HepG2 (cell line): ENCODE measurements at regions not wholly inside any gene's neighbourhood (a gene's known extent, or its start where the extent isn't known, plus 50 kb on each side); places are given as distances from the start of the nearest gene placed in this dataset.

ENCODE experiments used
- ATAC-seq: fragments of 200-7000 bp; cut with Tn5 transposase; 3 replicates; pipeline ENCODE4 v1.9.1; 2020; ENCODE audit warnings: mild to moderate bottlenecking, moderate library complexity
- BruUV-seq: library from RNA; stranded (reverse); fragments of 400-500 nt; replicated peaks from 2 replicates; lab custom pipeline; 2021; lab: Mats Ljungman, UMichigan
- CTCF ChIA-PET: fragments of 300-600 bp; formaldehyde crosslinking; extraction: SDS; loops from one replicate; lab custom pipeline; 2021; ENCODE audit warnings: low total read pairs, inconsistent platforms, low intra/inter-chr PET ratio; lab: Yijun Ruan, JAX
- POLR2A ChIA-PET: fragments of 350-600 bp; sonication (Branson Sonifier 250); formaldehyde crosslinking; loops from one replicate; lab custom pipeline; 2020; ENCODE audit warnings: antibody characterized with exemption, inconsistent platforms; lab: Yijun Ruan, JAX
- DNase-seq: peaks from one replicate; pipeline ENCODE4 v3.0.0-alpha.2; 2015; ENCODE audit warnings: low spot score
- FAIRE-seq: peaks from 3 replicates; lab custom pipeline; 2011; peaks lifted over from hg19 to GRCh38; lab: Jason Lieb, UNC
- H2AFZ ChIP-seq: one replicate; pipeline ENCODE4 v1.6.1; 2011; ENCODE audit warnings: low read length, inconsistent platforms
- H3K27ac ChIP-seq: fragments of 300-600 bp; 3 replicates; pipeline ENCODE4 v1.8.0; 2011; ENCODE audit warnings: mixed run types, mild to moderate bottlenecking, mixed read lengths, low read length, inconsistent platforms; ENCODE audit not compliant: insufficient read depth; ENCODE audit errors: extremely low read length
- H3K27me3 ChIP-seq, 2 experiments: fragments of 200-600 bp in 1 of 2; 2 replicates in 1 of 2; 3 replicates in 1 of 2; pipeline versions ENCODE4 v1.6.0 to v1.8.0; 2011; ENCODE audit warnings: low read length in 2 of 2, mild to moderate bottlenecking in 2 of 2, moderate library complexity in 2 of 2, inconsistent platforms in 1 of 2; ENCODE audit not compliant: insufficient read depth in 2 of 2, control insufficient read depth in 1 of 2
- H3K36me3 ChIP-seq, 2 experiments: fragments of 200-600 bp in 1 of 2; replicated peaks in 1 of 2; 2 replicates in 1 of 2; 3 replicates in 1 of 2; pipeline versions ENCODE4 v1.5.1 to v1.8.0; 2011; ENCODE audit warnings: low read length in 2 of 2, inconsistent platforms in 1 of 2; ENCODE audit not compliant: insufficient read depth in 2 of 2, control insufficient read depth in 1 of 2
- H3K4me1 ChIP-seq: 2 replicates; pipeline ENCODE4 v1.5.1; 2012; ENCODE audit warnings: low read length, inconsistent platforms; ENCODE audit not compliant: insufficient read depth
- H3K4me2 ChIP-seq: 2 replicates; pipeline ENCODE4 v1.6.0; 2011; ENCODE audit warnings: low read depth, low read length, inconsistent platforms
- H3K4me3 ChIP-seq, 3 experiments: fragments of 200-600 bp in 1 of 3; sonication (generic), shearing (Covaris generic) in 1 of 3; replicated peaks in 1 of 3; 2 replicates each; pipeline ENCODE4 v1.5.1; 2011 to 2016; ENCODE audit warnings: low read length in 3 of 3, inconsistent platforms in 2 of 3, low read depth in 2 of 3, mild to moderate bottlenecking in 2 of 3, control low read depth in 1 of 3, mixed read lengths in 1 of 3; ENCODE audit not compliant: insufficient read depth in 1 of 3
- H3K79me2 ChIP-seq: one replicate; pipeline ENCODE4 v1.6.1; 2011; ENCODE audit warnings: low read length, inconsistent platforms; ENCODE audit not compliant: insufficient read depth
- H3K9ac ChIP-seq: 2 replicates; pipeline ENCODE4 v1.6.0; 2011; ENCODE audit warnings: mild to moderate bottlenecking, low read depth, low read length, inconsistent platforms; ENCODE audit not compliant: insufficient read depth
- H3K9me3 ChIP-seq: 2 replicates; pipeline ENCODE4 v1.5.1; 2012; ENCODE audit warnings: mild to moderate bottlenecking, low read length
- H4K20me1 ChIP-seq: 2 replicates; pipeline ENCODE4 v1.6.0; 2011; ENCODE audit warnings: inconsistent platforms, mild to moderate bottlenecking, low read length, moderate library complexity; ENCODE audit not compliant: insufficient read depth
- GRHL1 ChIP-seq: sonication (generic); formaldehyde crosslinking; conservative IDR thresholded peaks from 2 replicates; pipeline ENCODE4 v1.8.0; 2022; ENCODE audit warnings: missing genetic modification reagents
- HNRNPL ChIP-seq: fragments of 200-400 bp; formaldehyde crosslinking; IDR thresholded peaks from 2 replicates; pipeline ENCODE4 v1.6.1; 2017; ENCODE audit warnings: mild to moderate bottlenecking, low read depth, low read length
- IKZF1 ChIP-seq: fragments of 450-650 bp; IDR thresholded peaks from 2 replicates; pipeline ENCODE4 v1.7.1; 2016
- KLF16 ChIP-seq, 2 experiments: sonication (generic) in 1 of 2; formaldehyde crosslinking in 1 of 2; IDR thresholded peaks; 2 replicates each; pipeline versions ENCODE4 v1.6.1 to v1.8.0; 2016 to 2023; ENCODE audit warnings: missing genetic modification reagents in 2 of 2, missing compliant biosample characterization in 1 of 2
- MED1 ChIP-seq: sonication (generic); formaldehyde crosslinking; IDR thresholded peaks from 2 replicates; pipeline ENCODE4 v1.4.0; 2020; ENCODE audit warnings: missing genetic modification reagents
- MZF1 ChIP-seq: sonication (generic); formaldehyde crosslinking; IDR thresholded peaks from 2 replicates; pipeline ENCODE4 v1.8.1; 2023; ENCODE audit warnings: mild to moderate bottlenecking, missing genetic modification reagents, borderline replicate concordance
- NFKB2 ChIP-seq: sonication (generic); formaldehyde crosslinking; IDR thresholded peaks from 2 replicates; pipeline ENCODE4 v1.4.0; 2020; ENCODE audit warnings: missing genetic modification reagents, borderline replicate concordance
- PREB ChIP-seq: sonication (generic); formaldehyde crosslinking; IDR thresholded peaks from 2 replicates; pipeline ENCODE4 v1.4.0; 2020; ENCODE audit warnings: missing genetic modification reagents
- RXRB ChIP-seq: IDR thresholded peaks from 2 replicates; pipeline ENCODE4 v1.6.1; 2016; ENCODE audit warnings: borderline replicate concordance, missing genetic modification reagents, missing compliant biosample characterization
- SNAPC2 ChIP-seq: sonication (generic); formaldehyde crosslinking; IDR thresholded peaks from 2 replicates; pipeline ENCODE4 v1.8.1; 2022; ENCODE audit warnings: mild to moderate bottlenecking, missing genetic modification reagents
- TBP ChIP-seq: sonication (generic); formaldehyde crosslinking; IDR thresholded peaks from 2 replicates; pipeline ENCODE4 v1.5.0; 2020; ENCODE audit warnings: missing genetic modification reagents
- TCF7L2 ChIP-seq: IDR thresholded peaks from 2 replicates; pipeline ENCODE4 v1.6.1; 2011; ENCODE audit warnings: mild to moderate bottlenecking, low read depth, low read length, moderate library complexity
- ZNF614 ChIP-seq: IDR thresholded peaks from 2 replicates; pipeline ENCODE4 v1.6.1; 2018; ENCODE audit warnings: missing biosample characterization, missing genetic modification reagents, inconsistent platforms, borderline replicate concordance
- ZNF770 ChIP-seq: sonication (generic); formaldehyde crosslinking; IDR thresholded peaks from 2 replicates; pipeline ENCODE4 v1.5.0; 2020; ENCODE audit warnings: mild to moderate bottlenecking, missing genetic modification reagents
- WGBS: methylation state at CpG from one replicate; pipeline ENCODE4 v1.1.6; 2017; ENCODE audit warnings: low lambda C conversion rate; 5-methylcytosine and 5-hydroxymethylcytosine counted together
- in situ Hi-C: cut with HindIII; loops from 2 replicates; pipeline ENCODE4 v1.10.0; 2017; ENCODE audit warnings: low pct_unique_long_range_greater_than_20kb; ENCODE audit not compliant: extremely low pct_ligation_motif_present
- intact Hi-C: fragments of 100-400 bp; cut with micrococcal nuclease; formaldehyde crosslinking; loops from one replicate; pipeline ENCODE4 v1.10.0; 2022; ENCODE audit not compliant: unreplicated experiment
- TF ChIP-seq, protein P1 (sequence below): fragments of 450-650 bp; IDR thresholded peaks from 2 replicates; pipeline ENCODE4 v1.6.1; 2017
- TF ChIP-seq, protein P2 (sequence below): sonication (generic); formaldehyde crosslinking; IDR thresholded peaks from 2 replicates; pipeline ENCODE4 v1.8.0; 2022; ENCODE audit warnings: missing genetic modification reagents, mild to moderate bottlenecking, borderline replicate concordance

- no peak for TF ChIP-seq PREB
- no peak for TF ChIP-seq NFKB2 (CRISPR knock-in tag)
Observed at GRCh38 chr2:150109028-150109427, 378.4 kb downstream of the RND3 start (continued).

- ATAC-seq = no peak
- H3K27ac ChIP-seq = no peak overlapping the region
- no peak overlapping the region for H3K9ac ChIP-seq
- ChIA-PET CTCF (no interaction called here), POLR2A (no interaction called here)
- no peaks in the 10 kb centered on the region for H3K27me3 ChIP-seq
- no peak overlapping the region for H3K4me3 ChIP-seq
- no peaks in the 10 kb centered on the region for H3K79me2 ChIP-seq
- no peaks in the 10 kb centered on the region for H3K36me3 ChIP-seq
- H4K20me1 ChIP-seq = no peaks in the 10 kb centered on the region
- no peak overlapping the region for H2AFZ ChIP-seq
- no peak for DNase-seq
- H3K9me3 ChIP-seq = peaks cover 30% of the 10 kb centered on the region
- in situ Hi-C loops = no loop called here
- 11% methylated on average over 2 of the region's 2 CpGs for WGBS
- intact Hi-C loops = no loop called here
- BruUV-seq = no TSS peak
- H3K4me1 ChIP-seq = no peaks in the 10 kb centered on the region
- FAIRE-seq = no peak
- H3K4me2 ChIP-seq = no peak overlapping the region
- TF ChIP-seq SNAPC2 (CRISPR knock-in tag) = no peak
- no peak for TF ChIP-seq KLF16 (CRISPR knock-in tag; IDR thresholded peaks at IDR 0.05)
- TF ChIP-seq MED1 (CRISPR knock-in tag) = no peak
- no peak for TF ChIP-seq RXRB (CRISPR knock-in tag)
- TF ChIP-seq HNRNPL = no peak
- no peak for TF ChIP-seq TCF7L2
- TF ChIP-seq, protein P1, sequence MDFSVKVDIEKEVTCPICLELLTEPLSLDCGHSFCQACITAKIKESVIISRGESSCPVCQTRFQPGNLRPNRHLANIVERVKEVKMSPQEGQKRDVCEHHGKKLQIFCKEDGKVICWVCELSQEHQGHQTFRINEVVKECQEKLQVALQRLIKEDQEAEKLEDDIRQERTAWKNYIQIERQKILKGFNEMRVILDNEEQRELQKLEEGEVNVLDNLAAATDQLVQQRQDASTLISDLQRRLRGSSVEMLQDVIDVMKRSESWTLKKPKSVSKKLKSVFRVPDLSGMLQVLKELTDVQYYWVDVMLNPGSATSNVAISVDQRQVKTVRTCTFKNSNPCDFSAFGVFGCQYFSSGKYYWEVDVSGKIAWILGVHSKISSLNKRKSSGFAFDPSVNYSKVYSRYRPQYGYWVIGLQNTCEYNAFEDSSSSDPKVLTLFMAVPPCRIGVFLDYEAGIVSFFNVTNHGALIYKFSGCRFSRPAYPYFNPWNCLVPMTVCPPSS = no peak
- TF ChIP-seq IKZF1 = no peak
- no peak for TF ChIP-seq TBP (CRISPR knock-in tag)
- TF ChIP-seq MZF1 (CRISPR knock-in tag) = no peak
- TF ChIP-seq, protein P2, sequence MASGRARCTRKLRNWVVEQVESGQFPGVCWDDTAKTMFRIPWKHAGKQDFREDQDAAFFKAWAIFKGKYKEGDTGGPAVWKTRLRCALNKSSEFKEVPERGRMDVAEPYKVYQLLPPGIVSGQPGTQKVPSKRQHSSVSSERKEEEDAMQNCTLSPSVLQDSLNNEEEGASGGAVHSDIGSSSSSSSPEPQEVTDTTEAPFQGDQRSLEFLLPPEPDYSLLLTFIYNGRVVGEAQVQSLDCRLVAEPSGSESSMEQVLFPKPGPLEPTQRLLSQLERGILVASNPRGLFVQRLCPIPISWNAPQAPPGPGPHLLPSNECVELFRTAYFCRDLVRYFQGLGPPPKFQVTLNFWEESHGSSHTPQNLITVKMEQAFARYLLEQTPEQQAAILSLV = no peak
- TF ChIP-seq GRHL1 (CRISPR knock-in tag) = no peak
- TF ChIP-seq ZNF770 (CRISPR knock-in tag) = no peak
- TF ChIP-seq ZNF614 = no peak
Observed at GRCh38 chr2:150107816-150108215, 379.7 kb downstream of the RND3 start.
